GM12875 (cell line): ENCODE measurements at regions not wholly inside any gene's neighbourhood (a gene's known extent, or its start where the extent isn't known, plus 50 kb on each side); places are given as distances from the start of the nearest gene placed in this dataset.

Source experiments
- H3K4me3 ChIP-seq: one replicate; pipeline ENCODE4 v1.5.1; 2011; ENCODE audit warnings: low read depth, low read length, control low read depth
- CTCF ChIP-seq: IDR thresholded peaks from 2 replicates; pipeline ENCODE4 v1.5.1; 2011; ENCODE audit warnings: low read depth, mild to moderate bottlenecking, control low read depth, inconsistent platforms, low read length, moderate library complexity, borderline replicate concordance; ENCODE audit not compliant: insufficient read depth

GRCh38 chr2:122194546-122194945 is 439.1 kb downstream of the TSN start:
- no peak for TF ChIP-seq CTCF

GRCh38 chr2:122203523-122203922 is 448.1 kb downstream of the TSN start:
- no peak overlapping the region for H3K4me3 ChIP-seq
- no peak for TF ChIP-seq CTCF

More at GRCh38 chr2:122194546-122194945, 439.1 kb downstream of the TSN start:
- H3K4me3 ChIP-seq: no peak overlapping the region

GRCh38 chr2:122205641-122206040 is 450.2 kb downstream of the TSN start:
- H3K4me3 ChIP-seq: no peak overlapping the region
- no peak for TF ChIP-seq CTCF

GRCh38 chr2:122206101-122206500 is 450.6 kb downstream of the TSN start:
- no peak for TF ChIP-seq CTCF
- H3K4me3 ChIP-seq: no peak overlapping the region

GRCh38 chr2:122209377-122209776 is 453.9 kb downstream of the TSN start:
- no peak for TF ChIP-seq CTCF
- no peak overlapping the region for H3K4me3 ChIP-seq

GRCh38 chr2:122210065-122210464 is 454.6 kb downstream of the TSN start:
- no peak overlapping the region for H3K4me3 ChIP-seq
- TF ChIP-seq CTCF: no peak

- TF ChIP-seq CTCF: no peak
- H3K4me3 ChIP-seq: no peak overlapping the region
Measured at GRCh38 chr2:122210898-122211856, 455.7 kb downstream of the TSN start.
